Neural progenitor cell (in vitro differentiated cells): ENCODE measurements at regions not wholly inside any gene's neighbourhood (a gene's known extent, or its start where the extent isn't known, plus 50 kb on each side); places are given as distances from the start of the nearest gene placed in this dataset.

Experiments used
- DNase-seq: peaks from one replicate; pipeline ENCODE4 v3.0.0-alpha.2; 2016; ENCODE audit warnings: low spot score
- H2AFZ ChIP-seq: fragments of 200-600 bp; sonication (generic); replicated peaks from 2 replicates; pipeline ENCODE4 v1.6.1; 2016; ENCODE audit warnings: antibody characterized with exemption
- H3F3A ChIP-seq: fragments of 200-600 bp; sonication (generic); 2 replicates; pipeline ENCODE4 v1.6.1; 2016; ENCODE audit warnings: antibody characterized with exemption, low read depth
- H3K27ac ChIP-seq: fragments of 200-600 bp; sonication (generic); 2 replicates; pipeline ENCODE4 v1.5.1; 2016; ENCODE audit warnings: mild to moderate bottlenecking
- H3K27me3 ChIP-seq: fragments of 200-600 bp; sonication (generic); 2 replicates; pipeline ENCODE4 v1.6.1; 2016; ENCODE audit warnings: mild to moderate bottlenecking, moderate library complexity
- H3K36me3 ChIP-seq: fragments of 200-600 bp; sonication (generic); 2 replicates; pipeline ENCODE4 v1.5.1; 2016
- H3K4me1 ChIP-seq: fragments of 200-600 bp; sonication (generic); 2 replicates; pipeline ENCODE4 v1.6.1; 2016; ENCODE audit warnings: mixed run types
- H3K4me2 ChIP-seq: fragments of 200-600 bp; sonication (generic); 2 replicates; pipeline ENCODE4 v1.6.1; 2016
- H3K4me3 ChIP-seq: fragments of 200-600 bp; sonication (generic); 2 replicates; pipeline ENCODE4 v1.5.1; 2016
- H3K79me2 ChIP-seq: fragments of 200-600 bp; sonication (generic); 2 replicates; pipeline ENCODE4 v1.6.1; 2016; ENCODE audit warnings: low read depth
- H3K9ac ChIP-seq: fragments of 200-600 bp; sonication (generic); 2 replicates; pipeline ENCODE4 v1.6.1; 2016
- H3K9me3 ChIP-seq: fragments of 200-600 bp; sonication (generic); 2 replicates; pipeline ENCODE4 v1.5.1; 2016; ENCODE audit warnings: low read depth
- H4K20me1 ChIP-seq: fragments of 200-600 bp; sonication (generic); 2 replicates; pipeline ENCODE4 v1.6.1; 2016; ENCODE audit warnings: low read depth
- H3K27ac Mint-ChIP-seq: 3 replicates; pipeline ENCODE4 v1.8.0; 2021; ENCODE audit warnings: mixed read lengths
- H3K27me3 Mint-ChIP-seq: 2 replicates; pipeline ENCODE4 v1.8.0; 2022; ENCODE audit warnings: low read depth, mild to moderate bottlenecking, inconsistent platforms, moderate library complexity, mixed read lengths; ENCODE audit not compliant: insufficient read depth
- H3K36me3 Mint-ChIP-seq: 3 replicates; pipeline ENCODE4 v1.8.0; 2021; ENCODE audit warnings: mixed read lengths
- H3K4me1 Mint-ChIP-seq: 3 replicates; pipeline ENCODE4 v1.8.0; 2021; ENCODE audit warnings: mixed read lengths
- H3K4me3 Mint-ChIP-seq: 3 replicates; pipeline ENCODE4 v1.8.0; 2021; ENCODE audit warnings: mild to moderate bottlenecking, moderate library complexity, mixed read lengths
- H3K9me3 Mint-ChIP-seq: 3 replicates; pipeline ENCODE4 v1.8.0; 2020; ENCODE audit warnings: mixed read lengths
- CTCF ChIP-seq: fragments of 200-600 bp; sonication (generic); IDR thresholded peaks from 2 replicates; pipeline ENCODE4 v1.5.1; 2017; ENCODE audit warnings: antibody characterized with exemption, mild to moderate bottlenecking
- EZH2 ChIP-seq: fragments of 200-600 bp; sonication (generic); IDR thresholded peaks from 2 replicates; pipeline ENCODE4 v1.6.1; 2017; ENCODE audit warnings: antibody characterized with exemption, mild to moderate bottlenecking, moderate library complexity
- EZH2phosphoT487 ChIP-seq: fragments of 200-600 bp; sonication (generic); IDR thresholded peaks from 2 replicates; pipeline ENCODE4 v1.6.1; 2017; ENCODE audit warnings: antibody characterized with exemption

- Mint-ChIP-seq H3K27ac (no peak overlapping the region), H3K4me1 (peaks cover 34% of the 10 kb centered on the region), H3K4me3 (no peak overlapping the region), H3K27me3 (no peaks in the 10 kb centered on the region), H3K36me3 (peaks cover 43% of the 10 kb centered on the region), H3K9me3 (peaks cover 18% of the 10 kb centered on the region)
- H2AFZ ChIP-seq, result no peak overlapping the region
- no peaks in the 10 kb centered on the region for H3K9me3 ChIP-seq
- H3K36me3 ChIP-seq, result peaks cover 9% of the 10 kb centered on the region
- no peak overlapping the region for H3K27ac ChIP-seq
- peaks cover 13% of the 10 kb centered on the region for H3F3A ChIP-seq
- no peak overlapping the region for H3K4me3 ChIP-seq
- no peak for TF ChIP-seq CTCF
- TF ChIP-seq EZH2phosphoT487, result no peak
- TF ChIP-seq EZH2, result no peak
- H3K4me2 ChIP-seq, result no peak overlapping the region
- H3K79me2 ChIP-seq, result no peaks in the 10 kb centered on the region
- no peak overlapping the region for H3K9ac ChIP-seq
- H4K20me1 ChIP-seq, result peaks cover 14% of the 10 kb centered on the region
- H3K27me3 ChIP-seq, result no peaks in the 10 kb centered on the region
- no peak for DNase-seq
- H3K4me1 ChIP-seq, result peaks cover 17% of the 10 kb centered on the region
Observed at GRCh38 chr14:71651228-71651627, 281.0 kb upstream of the RGS6 start.

- H3K27ac Mint-ChIP-seq, result no peak overlapping the region
- Histone ChIP-seq H4K20me1 (peaks cover 5% of the 10 kb centered on the region), H3K4me3 (no peak overlapping the region), H3K79me2 (no peaks in the 10 kb centered on the region), H3K27me3 (no peaks in the 10 kb centered on the region), H3K9me3 (no peaks in the 10 kb centered on the region), H3K4me1 (peaks cover 8% of the 10 kb centered on the region), H3K9ac (no peak overlapping the region), H2AFZ (no peak overlapping the region), H3K36me3 (peaks cover 9% of the 10 kb centered on the region), H3F3A (peaks cover 4% of the 10 kb centered on the region), H3K27ac (no peak overlapping the region), H3K4me2 (no peak overlapping the region)
- no peak for DNase-seq
- TF ChIP-seq EZH2 (no peak), CTCF (no peak), EZH2phosphoT487 (no peak)
- peaks cover 18% of the 10 kb centered on the region for H3K9me3 Mint-ChIP-seq
- H3K36me3 Mint-ChIP-seq, result peaks cover 35% of the 10 kb centered on the region
- H3K27me3 Mint-ChIP-seq, result no peaks in the 10 kb centered on the region
- peaks cover 23% of the 10 kb centered on the region for H3K4me1 Mint-ChIP-seq
- H3K4me3 Mint-ChIP-seq, result no peak overlapping the region
Observed at GRCh38 chr14:71652368-71652767, 279.9 kb upstream of the RGS6 start.

GRCh38 chr14:71654810-71655209, 277.4 kb upstream of the RGS6 start:
- no peak for DNase-seq
- no peak overlapping the region for H3K9ac ChIP-seq
- H3K4me3 Mint-ChIP-seq, result no peak overlapping the region
- peaks cover 9% of the 10 kb centered on the region for H3K36me3 ChIP-seq
- H3K27me3 ChIP-seq, result no peaks in the 10 kb centered on the region
- peaks cover 33% of the 10 kb centered on the region for H3K36me3 Mint-ChIP-seq
- peaks cover 21% of the 10 kb centered on the region for H3K4me1 Mint-ChIP-seq
- H3K9me3 ChIP-seq, result no peaks in the 10 kb centered on the region
- peaks cover 16% of the 10 kb centered on the region for H3K4me1 ChIP-seq
- no peaks in the 10 kb centered on the region for H4K20me1 ChIP-seq
- H3F3A ChIP-seq, result no peaks in the 10 kb centered on the region
- no peak overlapping the region for H3K27ac Mint-ChIP-seq
- H3K4me2 ChIP-seq, result no peak overlapping the region
- peaks cover 18% of the 10 kb centered on the region for H3K9me3 Mint-ChIP-seq
- no peak overlapping the region for H2AFZ ChIP-seq
- TF ChIP-seq EZH2phosphoT487, result no peak
- TF ChIP-seq CTCF, result no peak
- no peak for TF ChIP-seq EZH2
- no peak overlapping the region for H3K4me3 ChIP-seq
- no peaks in the 10 kb centered on the region for H3K27me3 Mint-ChIP-seq
- no peak overlapping the region for H3K27ac ChIP-seq
- H3K79me2 ChIP-seq, result no peaks in the 10 kb centered on the region
